Left colon (tissue), 2 donors: ENCODE measurements at regions not wholly inside any gene's neighbourhood (a gene's known extent, or its start where the extent isn't known, plus 50 kb on each side); places are given as distances from the start of the nearest gene placed in this dataset.

ENCODE experiments used
- ATAC-seq: fragments of 200-7000 bp; cut with Tn5 transposase; one replicate; pipeline ENCODE4 v1.9.1; 2020; ENCODE audit warnings: mild to moderate bottlenecking, moderate library complexity
- DNase-seq, 2 donors: peaks; one replicate each; pipeline ENCODE4 v3.0.0-alpha.2; 2020
- intact Hi-C, 2 donors: fragments of 100-400 bp; cut with DNase I in 1 of 2; cut with micrococcal nuclease in 1 of 2; formaldehyde crosslinking; loops; one replicate each; pipeline versions ENCODE4 v1.11.2 to v1.14.0; 2022; cut with DNase I, micrococcal nuclease
- donor health status: DM: no; HTN: no; CAD: no.
- donor health status: DM: yes; HTN: yes; CAD: no.

DNA sequence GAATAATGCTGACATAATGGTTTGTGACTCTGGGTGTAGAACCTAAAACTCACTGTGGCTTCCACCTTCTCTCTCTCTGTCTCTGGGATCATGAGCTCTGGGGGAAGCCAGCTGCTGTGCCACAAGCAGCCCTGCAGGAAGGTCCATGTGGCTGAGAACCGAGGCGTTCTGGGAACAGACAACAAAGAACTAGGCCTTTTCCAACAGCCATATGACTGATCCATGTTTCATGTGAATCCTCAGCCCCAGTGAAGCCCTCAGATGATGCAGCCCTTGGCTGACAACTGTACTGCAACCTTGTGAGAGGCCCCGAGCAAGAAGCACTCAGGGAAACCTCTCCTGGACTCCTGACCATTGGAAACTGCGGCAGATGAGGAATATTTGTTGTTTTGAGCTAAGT lies 56.6 kb downstream of the HLA-G start:
- intact Hi-C loops = no loop called here
- DNase-seq (no peak), ATAC-seq (no peak)

DNA sequence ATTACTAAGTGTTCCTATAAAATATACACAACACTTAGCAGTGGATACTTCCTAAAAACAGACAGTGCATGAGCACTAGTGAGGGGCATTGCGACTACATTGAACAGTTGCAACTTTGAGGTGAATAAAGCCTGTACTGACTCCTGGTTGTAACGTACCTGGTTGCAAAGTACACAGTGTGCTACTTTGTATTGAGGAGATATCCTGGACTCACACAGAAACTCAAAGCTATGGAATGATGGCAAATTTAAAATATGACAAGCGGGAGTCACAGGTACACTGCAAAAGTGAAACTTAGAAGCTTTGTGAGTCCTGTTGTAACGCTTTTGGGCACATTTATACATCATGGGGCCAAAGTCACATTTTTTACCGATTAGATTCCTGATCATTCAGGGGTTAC lies 55.6 kb upstream of the HLA-A start:
- DNase-seq (no peak), ATAC-seq (no peak)
- intact Hi-C loops = no loop called here

DNA sequence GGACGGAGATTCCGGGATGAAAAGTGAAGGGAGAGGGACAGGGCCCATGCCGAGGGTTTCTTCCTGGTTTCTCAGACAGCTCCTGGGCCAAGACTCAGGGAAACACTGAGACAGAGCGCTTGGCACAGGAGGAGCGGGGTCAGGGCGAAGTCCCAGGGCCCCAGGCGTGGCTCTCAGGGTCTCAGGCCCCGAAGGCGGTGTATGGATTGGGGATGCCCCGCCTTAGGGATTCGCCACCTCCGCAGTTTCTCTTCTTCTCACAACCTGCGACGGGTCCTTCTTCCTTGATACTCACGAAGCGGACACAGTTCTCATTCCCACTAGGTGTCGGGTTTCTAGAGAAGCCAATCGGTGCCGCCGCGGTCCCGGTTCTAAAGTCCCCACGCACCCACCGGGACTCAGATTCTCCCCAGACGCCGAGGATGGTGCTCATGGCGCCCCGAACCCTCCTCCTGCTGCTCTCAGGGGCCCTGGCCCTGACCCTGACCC lies 55.0 kb upstream of the HLA-A start:
- intact Hi-C loops = no loop called here
- DNase-seq = peak; percentile 68

DNA sequence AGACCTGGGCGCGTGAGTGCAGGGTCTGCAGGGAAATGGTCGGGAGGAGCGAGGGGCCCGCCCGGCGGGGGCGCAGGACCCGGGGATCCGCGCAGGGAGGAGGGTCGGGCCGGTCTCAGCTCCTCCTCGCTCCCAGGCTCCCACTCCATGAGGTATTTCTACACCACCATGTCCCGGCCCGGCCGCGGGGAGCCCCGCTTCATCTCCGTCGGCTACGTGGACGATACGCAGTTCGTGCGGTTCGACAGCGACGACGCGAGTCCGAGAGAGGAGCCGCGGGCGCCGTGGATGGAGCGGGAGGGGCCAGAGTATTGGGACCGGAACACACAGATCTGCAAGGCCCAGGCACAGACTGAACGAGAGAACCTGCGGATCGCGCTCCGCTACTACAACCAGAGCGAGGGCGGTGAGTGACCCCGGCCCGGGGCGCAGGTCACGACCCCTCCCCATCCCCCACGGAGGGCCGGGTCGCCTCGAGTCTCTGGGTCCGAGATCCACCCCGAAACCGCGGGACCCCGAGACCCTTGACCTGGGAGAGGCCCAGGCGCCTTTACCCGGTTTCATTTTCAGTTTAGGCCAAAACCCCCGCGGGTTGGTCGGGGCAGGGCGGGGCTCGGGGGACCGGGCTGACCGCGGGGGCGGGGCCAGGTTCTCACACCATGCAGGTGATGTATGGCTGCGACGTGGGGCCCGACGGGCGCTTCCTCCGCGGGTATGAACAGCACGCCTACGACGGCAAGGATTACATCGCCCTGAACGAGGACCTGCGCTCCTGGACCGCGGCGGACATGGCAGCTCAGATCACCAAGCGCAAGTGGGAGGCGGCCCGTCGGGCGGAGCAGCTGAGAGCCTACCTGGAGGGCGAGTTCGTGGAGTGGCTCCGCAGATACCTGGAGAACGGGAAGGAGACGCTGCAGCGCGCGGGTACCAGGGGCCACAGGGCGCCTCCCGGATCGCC lies 54.2 kb upstream of the HLA-A start:
- DNase-seq = peak; percentile 94
- intact Hi-C loops = no loop called here
- ATAC-seq = peak; percentile 85

More for the DNA sequence above, 55.0 kb upstream of the HLA-A start:
- peak; percentile 70 for ATAC-seq
